ENCODE measurements at regions not wholly inside any gene's neighbourhood (a gene's known extent, or its start where the extent isn't known, plus 50 kb on each side); places are given as distances from the start of the nearest gene placed in this dataset.

- no peak overlapping the region for H3K27ac Mint-ChIP-seq
- TF ChIP-seq CTCF (IDR thresholded peaks at IDR 0.05) = no peak
- H3K9me3 ChIP-seq (ENCODE audit: control insufficient read depth, insufficient read depth, low read length) = peaks cover 17% of the 10 kb centered on the region
- intact Hi-C loops (cut with micrococcal nuclease) = no loop called here
- H3K27me3 ChIP-seq (ENCODE audit: control insufficient read depth, insufficient read depth, low read length) = no peaks in the 10 kb centered on the region
- no peak overlapping the region for H3K4me3 ChIP-seq (ENCODE audit: low read length)
- H3K4me1 ChIP-seq (ENCODE audit: control insufficient read depth, insufficient read depth, low read length) = no peaks in the 10 kb centered on the region
- 83% methylated on average over 4 of the region's 4 CpGs for WGBS (ENCODE audit: insufficient coverage)
- no peaks in the 10 kb centered on the region for H3K27me3 Mint-ChIP-seq (ENCODE audit: low read depth in 2 of 2)
- peaks cover 15% of the 10 kb centered on the region for H3K36me3 Mint-ChIP-seq
- H3K4me1 Mint-ChIP-seq = no peaks in the 10 kb centered on the region
- no peak overlapping the region for H3K4me3 Mint-ChIP-seq
- peaks cover 2 to 22% of the 10 kb centered on the region in 2 donors for H3K9me3 Mint-ChIP-seq
- DNase-seq = no peak
- no peak for ATAC-seq
- H3K27ac ChIP-seq (ENCODE audit: low read length) = no peak overlapping the region
- H3K36me3 ChIP-seq (ENCODE audit: control insufficient read depth, insufficient read depth, low read length) = no peaks in the 10 kb centered on the region
These were observed 122.0 kb downstream of the HTR1B start for GRCh38 chr6:77341058-77341986.

GRCh38 chr6:77340331-77340730 is 123.0 kb downstream of the HTR1B start:
- intact Hi-C loops (cut with micrococcal nuclease) = no loop called here
- DNase-seq = no peak
- TF ChIP-seq CTCF (IDR thresholded peaks at IDR 0.05) = no peak
- Mint-ChIP-seq H3K36me3 (peaks cover 17% of the 10 kb centered on the region), H3K27me3 (ENCODE audit: low read depth in 2 of 2) (no peaks in the 10 kb centered on the region), H3K4me1 (no peaks in the 10 kb centered on the region), H3K9me3 (peaks cover 2 to 22% of the 10 kb centered on the region in 2 donors), H3K4me3 (no peak overlapping the region), H3K27ac (no peak overlapping the region)
- Histone ChIP-seq H3K36me3 (ENCODE audit: control insufficient read depth, insufficient read depth, low read length) (no peaks in the 10 kb centered on the region), H3K4me3 (ENCODE audit: low read length) (no peak overlapping the region), H3K9me3 (ENCODE audit: control insufficient read depth, insufficient read depth, low read length) (peaks cover 17% of the 10 kb centered on the region), H3K27ac (ENCODE audit: low read length) (no peak overlapping the region), H3K27me3 (ENCODE audit: control insufficient read depth, insufficient read depth, low read length) (no peaks in the 10 kb centered on the region), H3K4me1 (ENCODE audit: control insufficient read depth, insufficient read depth, low read length) (no peaks in the 10 kb centered on the region)
- ATAC-seq = no peak
- WGBS (ENCODE audit: insufficient coverage) = 73% methylated on average over 4 of the region's 4 CpGs

- Histone ChIP-seq H3K36me3 (ENCODE audit: control insufficient read depth, insufficient read depth, low read length) (no peaks in the 10 kb centered on the region), H3K9me3 (ENCODE audit: control insufficient read depth, insufficient read depth, low read length) (peaks cover 17% of the 10 kb centered on the region), H3K4me3 (ENCODE audit: low read length) (no peak overlapping the region), H3K27ac (ENCODE audit: low read length) (no peak overlapping the region), H3K4me1 (ENCODE audit: control insufficient read depth, insufficient read depth, low read length) (no peaks in the 10 kb centered on the region), H3K27me3 (ENCODE audit: control insufficient read depth, insufficient read depth, low read length) (no peaks in the 10 kb centered on the region)
- Mint-ChIP-seq H3K9me3 (peaks cover 2 to 20% of the 10 kb centered on the region in 2 donors), H3K27me3 (ENCODE audit: low read depth in 2 of 2) (no peaks in the 10 kb centered on the region), H3K4me3 (no peak overlapping the region), H3K27ac (no peak overlapping the region), H3K4me1 (no peaks in the 10 kb centered on the region), H3K36me3 (peaks cover 21% of the 10 kb centered on the region)
- ATAC-seq = no peak
- WGBS (ENCODE audit: insufficient coverage) = 77% methylated on average over 2 of the region's 2 CpGs
- intact Hi-C loops (cut with micrococcal nuclease) = no loop called here
- DNase-seq = no peak
- TF ChIP-seq CTCF (IDR thresholded peaks at IDR 0.05) = no peak
These were observed 123.4 kb downstream of the HTR1B start for GRCh38 chr6:77339926-77340325.

- Histone ChIP-seq H3K36me3 (ENCODE audit: control insufficient read depth, insufficient read depth, low read length) (no peaks in the 10 kb centered on the region), H3K27me3 (ENCODE audit: control insufficient read depth, insufficient read depth, low read length) (no peaks in the 10 kb centered on the region), H3K9me3 (ENCODE audit: control insufficient read depth, insufficient read depth, low read length) (peaks cover 30% of the 10 kb centered on the region), H3K4me3 (ENCODE audit: low read length) (no peak overlapping the region), H3K27ac (ENCODE audit: low read length) (no peak overlapping the region), H3K4me1 (ENCODE audit: control insufficient read depth, insufficient read depth, low read length) (no peaks in the 10 kb centered on the region)
- no peaks in the 10 kb centered on the region for H3K27me3 Mint-ChIP-seq (ENCODE audit: low read depth in 2 of 2)
- intact Hi-C loops (cut with micrococcal nuclease) = no loop called here
- no peak overlapping the region for H3K4me3 Mint-ChIP-seq
- H3K27ac Mint-ChIP-seq = no peak overlapping the region
- ATAC-seq = no peak
- H3K36me3 Mint-ChIP-seq = peaks cover 24% of the 10 kb centered on the region
- no peak for DNase-seq
- no peak for TF ChIP-seq CTCF (IDR thresholded peaks at IDR 0.05)
- peaks cover 6 to 22% of the 10 kb centered on the region in 2 donors for H3K9me3 Mint-ChIP-seq
- H3K4me1 Mint-ChIP-seq = no peaks in the 10 kb centered on the region
These were observed 125.9 kb downstream of the HTR1B start for GRCh38 chr6:77337392-77337791.

Measured in natural killer cell (primary cell).